Panc1 (cell line): ENCODE measurements at regions not wholly inside any gene's neighbourhood (a gene's known extent, or its start where the extent isn't known, plus 50 kb on each side); places are given as distances from the start of the nearest gene placed in this dataset.

Source experiments
- ATAC-seq: fragments of 200-7000 bp; cut with Tn5 transposase; 2 replicates; pipeline ENCODE4 v1.9.1; 2020; ENCODE audit warnings: mild to moderate bottlenecking, moderate library complexity
- BruUV-seq: library from RNA; stranded (reverse); fragments of 400-500 nt; replicated peaks from 2 replicates; lab custom pipeline; 2021; lab: Mats Ljungman, UMichigan
- CTCF ChIA-PET: fragments of 300-600 bp; sonication (Branson Sonifier 250); formaldehyde crosslinking; loops from one replicate; lab custom pipeline; 2022; ENCODE audit warnings: antibody characterized with exemption; lab: Charles Lee
- POLR2A ChIA-PET: fragments of 300-600 bp; sonication (Branson Sonifier 250); formaldehyde crosslinking; loops from one replicate; lab custom pipeline; 2022; ENCODE audit warnings: antibody characterized with exemption; lab: Charles Lee
- DNase-seq: peaks from one replicate; pipeline ENCODE4 v3.0.0-alpha.2; 2010; ENCODE audit warnings: low read depth, low spot score
- H3K27ac ChIP-seq: 2 replicates; pipeline ENCODE4 v1.5.1; 2011; ENCODE audit warnings: mild to moderate bottlenecking, low read length, inconsistent platforms
- H3K27me3 ChIP-seq: fragments of 200-500 bp; sonication (Bioruptor generic); 2 replicates; pipeline ENCODE4 v1.6.0; 2014; ENCODE audit warnings: low read length, inconsistent platforms; ENCODE audit not compliant: control insufficient read depth, insufficient read depth
- H3K36me3 ChIP-seq: fragments of 200-500 bp; sonication (Bioruptor generic); 2 replicates; pipeline ENCODE4 v1.5.1; 2014; ENCODE audit warnings: inconsistent platforms, mild to moderate bottlenecking, low read length, moderate library complexity; ENCODE audit not compliant: control insufficient read depth, insufficient read depth
- H3K4me1 ChIP-seq: 2 replicates; pipeline ENCODE4 v1.5.1; 2011; ENCODE audit warnings: inconsistent platforms, mild to moderate bottlenecking, low read length, moderate library complexity; ENCODE audit not compliant: control insufficient read depth, insufficient read depth
- H3K4me3 ChIP-seq, 2 experiments: 2 replicates each; pipeline ENCODE4 v1.5.1; 2011 to 2012; ENCODE audit warnings: low read depth in 2 of 2, low read length in 2 of 2, mild to moderate bottlenecking in 2 of 2, inconsistent platforms in 1 of 2, moderate library complexity in 1 of 2
- H3K9me3 ChIP-seq: fragments of 200-500 bp; sonication (Bioruptor generic); 2 replicates; pipeline ENCODE4 v1.5.1; 2014; ENCODE audit warnings: low read depth, mild to moderate bottlenecking, inconsistent platforms, low read length, moderate library complexity; ENCODE audit not compliant: control insufficient read depth, insufficient read depth
- CTCF ChIP-seq: fragments of 450-650 bp; IDR thresholded peaks from 2 replicates; pipeline ENCODE4 v1.5.1; 2017; ENCODE audit warnings: mild to moderate bottlenecking
- POLR2AphosphoS5 ChIP-seq: IDR thresholded peaks from 2 replicates; pipeline ENCODE4 v1.6.1; 2012; ENCODE audit warnings: mild to moderate bottlenecking, low read depth, low read length, moderate library complexity
- REST ChIP-seq, 2 experiments: IDR thresholded peaks; 2 replicates each; pipeline ENCODE4 v1.6.1; 2011 to 2012; ENCODE audit warnings: low read depth in 2 of 2, control low read depth in 1 of 2, low read length in 1 of 2, mild to moderate bottlenecking in 1 of 2, moderate library complexity in 1 of 2; ENCODE audit not compliant: insufficient read depth in 1 of 2
- SIN3A ChIP-seq: IDR thresholded peaks from 2 replicates; pipeline ENCODE4 v1.6.1; 2012; ENCODE audit warnings: low read depth, mild to moderate bottlenecking, low read length, moderate library complexity, borderline replicate concordance; ENCODE audit not compliant: insufficient read depth
- TCF7L2 ChIP-seq: IDR thresholded peaks from 2 replicates; pipeline ENCODE4 v1.6.1; 2011; ENCODE audit warnings: mild to moderate bottlenecking, low read depth, low read length, inconsistent platforms
- in situ Hi-C: cut with HindIII; loops from 2 replicates; pipeline ENCODE4 v1.10.0; 2016; ENCODE audit warnings: low sequenced_read_pairs, low pct_unique_long_range_greater_than_20kb
- intact Hi-C: fragments of 100-400 bp; cut with micrococcal nuclease; formaldehyde crosslinking; loops from one replicate; pipeline ENCODE4 v1.10.0; 2022; ENCODE audit not compliant: unreplicated experiment

- POLR2A ChIA-PET: no interaction called here
- no TSS peak for BruUV-seq
- intact Hi-C loops: no loop called here
These were observed 1252.7 kb downstream of the EPHA7 start for GRCh38 chr6:92166666-92167065.

GRCh38 chr6:92161953-92162352, 1257.4 kb downstream of the EPHA7 start:
- Histone ChIP-seq H3K4me1 (no peaks in the 10 kb centered on the region), H3K27me3 (no peaks in the 10 kb centered on the region), H3K4me3 (no peak overlapping the region), H3K36me3 (no peaks in the 10 kb centered on the region), H3K9me3 (no peaks in the 10 kb centered on the region; the same call in 1 of the 2 replicates), H3K27ac (no peak overlapping the region)
- in situ Hi-C loops (no loop called here), intact Hi-C loops (no loop called here)
- TF ChIP-seq REST (IDR thresholded peaks at IDR 0.05; ENCODE audit: insufficient read depth in 1 of 2, low read depth in 2 of 2, low read length in 1 of 2): no peak
- no peak for TF ChIP-seq POLR2AphosphoS5
- no peak for TF ChIP-seq SIN3A
- no peak for TF ChIP-seq TCF7L2
- no peak for TF ChIP-seq CTCF
- DNase-seq: no peak
- BruUV-seq: no TSS peak
- ATAC-seq: no peak
- ChIA-PET CTCF (no interaction called here), POLR2A (no interaction called here)

More at GRCh38 chr6:92166666-92167065, 1252.7 kb downstream of the EPHA7 start:
- Histone ChIP-seq H3K9me3 (no peaks in the 10 kb centered on the region), H3K36me3 (no peaks in the 10 kb centered on the region), H3K4me1 (no peaks in the 10 kb centered on the region), H3K4me3 (no peak overlapping the region), H3K27ac (no peak overlapping the region), H3K27me3 (no peaks in the 10 kb centered on the region)
- in situ Hi-C loops: no loop called here
- DNase-seq (no peak), ATAC-seq (no peak)
- CTCF ChIA-PET: no interaction called here
- TF ChIP-seq CTCF (no peak), REST (IDR thresholded peaks at IDR 0.05; ENCODE audit: insufficient read depth in 1 of 2, low read depth in 2 of 2, low read length in 1 of 2) (no peak), TCF7L2 (no peak), POLR2AphosphoS5 (no peak), SIN3A (no peak)
